Right renal cortex interstitium (tissue), 3 donors: ENCODE measurements at regions not wholly inside any gene's neighbourhood (a gene's known extent, or its start where the extent isn't known, plus 50 kb on each side); places are given as distances from the start of the nearest gene placed in this dataset.
"Not testable (repeated sequence)": the region's sequence is repeated elsewhere in the genome, so short reads cannot be mapped to it uniquely, and the experiment has no call there.

Experiments used
- DNase-seq, 3 donors: peaks; one replicate each; pipeline ENCODE4 v3.0.0-alpha.2; 2013; ENCODE audit warnings: low read depth in 3 of 3, low spot score in 2 of 3

DNA sequence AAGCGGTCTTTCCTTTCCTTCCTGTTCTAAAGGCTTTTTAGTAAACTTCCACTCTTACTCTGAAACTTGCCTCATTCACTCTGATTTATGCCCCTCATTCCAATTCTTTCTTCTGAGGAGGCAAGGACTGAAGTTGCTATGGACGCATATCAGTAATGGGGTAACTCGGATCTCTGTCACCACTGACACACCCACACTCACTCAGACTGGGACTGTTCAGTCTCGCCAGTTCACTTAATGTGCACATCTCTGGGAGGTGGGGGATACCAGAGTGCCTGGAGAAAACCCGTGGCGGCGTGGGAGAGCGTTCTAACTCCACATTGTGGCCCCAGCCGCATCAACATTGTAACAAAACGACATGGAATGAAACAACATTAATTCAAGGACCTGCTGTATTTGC, 1139.3 kb upstream of the CELF2 start:
- no peak for DNase-seq

DNA sequence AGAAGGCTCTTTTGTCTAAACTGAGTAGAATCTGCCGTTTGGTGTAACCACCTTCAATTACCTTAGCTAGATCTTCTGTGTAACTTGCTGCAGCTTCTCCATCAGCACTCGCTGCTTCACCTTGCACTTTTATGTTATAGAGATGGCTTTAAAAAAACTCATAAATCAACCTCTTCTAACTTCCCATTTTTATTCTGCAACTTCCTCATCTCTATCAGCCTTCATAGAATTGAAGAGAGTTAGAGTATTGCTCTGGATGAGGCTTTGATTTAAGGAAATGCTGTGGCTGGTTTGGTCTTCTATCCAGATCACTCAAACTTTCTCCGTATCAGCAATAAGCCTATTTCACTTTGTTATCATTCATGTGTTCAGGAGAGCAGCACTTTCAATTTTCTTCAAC, 1131.9 kb upstream of the CELF2 start:
- no peak for DNase-seq

DNA sequence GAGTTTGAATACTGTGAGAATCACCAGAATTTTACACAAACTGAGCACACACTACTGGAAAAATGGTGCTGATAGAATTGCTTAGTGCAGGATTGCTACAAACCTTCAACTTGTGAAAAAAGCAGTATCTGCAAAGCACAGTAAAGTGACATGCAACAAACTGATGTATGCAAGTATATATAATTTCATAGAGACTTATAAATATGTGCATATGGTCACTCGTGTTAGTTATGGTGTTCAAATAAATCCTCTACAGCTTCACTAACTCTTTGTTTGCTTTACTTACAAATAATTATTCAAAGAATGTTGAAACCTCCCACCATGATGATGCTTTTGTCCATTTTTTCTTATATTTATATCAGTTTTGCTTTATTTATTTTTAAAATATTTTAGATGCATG, 1130.9 kb upstream of the CELF2 start:
- no peak for DNase-seq

DNA sequence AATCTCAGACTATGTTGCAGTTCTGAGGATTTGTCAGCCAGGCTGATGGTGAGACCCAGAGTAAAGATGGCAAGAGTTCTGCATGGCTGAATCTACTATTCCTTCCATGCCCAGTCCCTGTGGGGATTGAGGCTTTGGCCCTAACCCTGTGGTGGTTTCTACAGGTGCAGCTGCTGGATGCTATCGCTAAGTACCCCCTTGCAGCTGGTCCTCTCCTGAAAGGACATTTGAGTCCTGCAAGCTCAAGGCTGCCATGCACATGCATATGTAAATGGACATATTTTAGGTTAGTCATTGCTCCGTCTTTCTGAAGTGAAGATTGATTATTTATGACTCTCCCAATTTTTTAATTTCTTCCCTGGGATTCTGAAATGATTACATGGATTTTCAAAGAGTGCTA, 1122.2 kb upstream of the CELF2 start:
- no peak for DNase-seq

DNA sequence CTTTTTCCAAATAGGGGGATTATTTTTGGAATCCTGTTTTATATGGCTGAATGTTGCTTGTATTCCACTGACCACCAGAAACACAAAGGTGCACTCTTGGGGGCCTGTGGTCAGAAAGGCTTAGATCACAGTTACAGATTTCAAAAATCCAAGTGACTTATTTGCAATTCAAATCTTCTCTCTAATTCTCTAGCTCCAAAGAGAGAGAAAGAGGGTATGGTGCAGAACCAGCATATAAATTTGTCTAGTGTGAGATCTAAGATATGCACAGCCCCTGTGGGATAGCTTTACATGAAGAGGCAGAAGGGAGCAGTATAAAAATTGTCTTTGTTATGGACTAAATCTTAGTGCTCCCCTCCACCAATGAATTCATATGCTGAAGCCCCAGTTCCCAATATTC, 1121.7 kb upstream of the CELF2 start:
- no peak for DNase-seq

DNA sequence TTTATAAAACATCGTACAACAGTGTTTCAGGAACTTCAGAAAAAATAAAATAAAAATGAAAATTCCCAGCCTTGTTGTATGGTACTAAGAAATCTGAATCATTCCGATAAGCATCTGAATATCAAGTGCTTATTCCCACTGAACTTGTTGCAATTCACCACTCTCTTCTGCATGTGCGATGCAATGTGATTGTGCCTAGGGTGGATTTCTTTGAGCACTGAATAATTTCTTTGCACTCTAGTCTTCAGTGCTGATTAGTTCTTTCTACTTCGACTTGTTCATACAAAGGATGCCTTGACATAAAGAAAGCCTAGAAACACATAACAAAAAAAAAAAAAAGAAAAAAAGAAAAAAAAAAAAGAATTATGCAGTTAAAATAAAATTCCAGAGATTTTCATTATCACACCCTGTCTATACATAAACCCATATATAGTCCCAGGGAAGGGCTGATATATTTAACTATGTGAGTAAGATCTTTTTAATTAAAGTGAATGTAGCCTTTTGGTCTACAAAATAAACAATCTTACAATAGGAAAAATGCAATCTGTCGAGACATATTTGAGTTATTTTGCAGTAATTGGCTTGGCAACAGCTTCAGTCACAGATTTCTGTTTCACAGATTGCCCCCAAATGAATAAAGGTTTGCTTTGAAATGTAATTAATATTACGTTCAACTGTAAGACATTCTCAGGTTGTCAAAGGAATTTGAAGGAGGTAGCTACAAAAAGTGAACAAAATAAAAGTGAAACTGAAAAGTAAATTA, 1118.9 kb upstream of the CELF2 start:
- no peak for DNase-seq

DNA sequence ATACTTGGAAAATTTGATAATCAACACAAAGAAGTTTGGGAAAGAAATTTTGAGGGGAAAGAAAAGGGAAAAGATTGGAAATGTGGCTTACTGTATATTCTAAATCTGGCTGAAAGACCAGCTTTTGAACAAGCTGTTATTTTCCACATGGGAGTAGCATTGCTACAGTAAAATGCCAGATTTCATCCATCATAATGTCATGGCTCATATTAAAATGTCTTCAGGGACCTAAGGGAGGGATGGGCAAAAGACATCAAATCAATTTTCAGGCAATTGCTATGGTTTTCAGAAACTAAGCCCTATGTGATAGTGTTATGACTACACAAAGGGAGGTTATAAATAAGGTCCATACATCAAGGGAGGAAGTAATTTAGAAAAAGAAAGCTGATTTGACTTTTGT, 1116.9 kb upstream of the CELF2 start:
- peak in 2 of 3 donors; percentile 5 to 10 for DNase-seq

DNA sequence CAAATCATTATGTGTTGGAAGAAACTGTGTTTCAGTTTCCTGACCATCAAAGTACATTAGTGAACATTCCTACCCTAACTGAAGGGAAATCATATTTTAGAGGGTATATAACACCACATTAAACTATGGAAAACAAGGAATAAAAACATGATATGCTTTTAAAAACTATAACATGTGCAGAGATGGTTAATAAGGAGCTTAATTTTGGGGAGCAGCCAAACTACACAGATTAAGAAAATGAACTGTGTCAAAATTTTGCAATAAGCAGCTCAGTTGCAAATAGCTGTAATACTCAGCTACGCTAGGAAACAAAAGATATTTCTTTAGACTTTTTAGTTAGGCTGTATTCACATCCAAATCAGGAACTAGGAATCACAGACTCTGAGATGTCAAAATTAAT, 1115.7 kb upstream of the CELF2 start:
- no peak for DNase-seq

DNA sequence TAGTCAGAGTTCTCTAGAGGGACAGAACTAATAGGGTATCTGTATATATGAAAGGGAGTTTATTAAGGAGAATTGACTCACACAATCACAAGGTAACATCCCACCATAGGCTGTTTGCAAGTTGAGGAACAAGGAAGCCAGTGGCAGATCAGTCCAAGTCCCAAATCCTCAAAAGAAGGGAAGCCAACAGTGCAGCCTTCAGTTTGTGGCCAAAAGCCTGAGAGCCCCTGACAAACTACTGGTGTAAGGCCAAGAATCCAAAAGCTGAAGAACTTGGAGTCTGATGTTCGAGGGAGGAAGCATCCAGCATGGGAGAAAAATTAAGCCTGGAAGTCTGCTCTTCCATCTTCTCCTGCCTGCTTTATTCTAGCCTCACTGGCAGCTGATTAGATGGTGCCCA, 1107.2 kb upstream of the CELF2 start:
- DNase-seq, result no peak

DNA sequence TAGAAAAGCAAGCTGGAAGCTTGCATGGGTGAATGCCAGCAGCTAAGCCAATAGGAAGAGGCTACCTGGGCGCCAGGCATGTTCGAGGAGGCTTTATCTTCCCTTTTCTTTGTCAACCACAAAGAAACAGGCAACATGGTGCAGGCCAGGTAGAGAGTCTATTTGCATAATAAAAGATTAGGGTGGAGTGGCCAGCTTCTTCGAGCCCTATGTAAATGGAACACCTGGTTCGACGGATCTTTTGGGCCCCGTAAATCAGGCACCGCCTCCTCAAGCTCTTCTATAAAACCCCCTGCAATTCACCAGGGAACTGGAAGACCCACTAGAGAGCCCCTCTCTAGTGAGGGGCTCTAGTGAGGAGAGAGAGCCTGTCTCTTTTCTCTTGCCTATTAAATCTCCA, 1106.2 kb upstream of the CELF2 start:
- no peak for DNase-seq

DNA sequence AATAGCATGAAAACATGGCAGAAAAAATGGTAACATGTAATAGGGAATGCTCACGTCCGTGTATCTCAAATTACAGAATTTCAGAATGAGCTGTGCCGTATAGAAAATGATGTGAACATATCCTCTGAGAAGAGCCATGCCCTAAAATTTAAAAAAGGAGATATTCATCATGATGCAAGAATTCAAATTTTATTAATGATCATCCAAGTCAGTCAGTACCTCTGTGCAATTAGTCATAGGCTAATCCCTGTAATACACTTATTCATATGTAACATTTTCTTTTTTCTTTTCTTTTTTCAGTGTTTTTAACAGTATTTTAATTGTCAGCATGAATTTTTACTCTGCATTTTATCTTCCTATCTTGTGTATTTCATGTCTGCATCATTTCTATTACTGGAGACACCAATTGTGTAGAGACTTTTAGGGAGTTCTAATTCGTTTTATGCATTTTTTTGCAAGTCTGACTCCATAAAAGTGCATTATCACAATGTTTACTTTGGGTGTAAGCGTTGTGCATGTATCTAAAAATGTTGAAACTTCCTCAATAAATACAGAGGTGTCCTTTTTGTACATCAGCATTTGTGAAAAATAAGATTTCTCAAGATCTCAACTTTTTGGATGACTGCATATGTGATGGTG, 1103.7 kb upstream of the CELF2 start:
- no peak for DNase-seq

DNA sequence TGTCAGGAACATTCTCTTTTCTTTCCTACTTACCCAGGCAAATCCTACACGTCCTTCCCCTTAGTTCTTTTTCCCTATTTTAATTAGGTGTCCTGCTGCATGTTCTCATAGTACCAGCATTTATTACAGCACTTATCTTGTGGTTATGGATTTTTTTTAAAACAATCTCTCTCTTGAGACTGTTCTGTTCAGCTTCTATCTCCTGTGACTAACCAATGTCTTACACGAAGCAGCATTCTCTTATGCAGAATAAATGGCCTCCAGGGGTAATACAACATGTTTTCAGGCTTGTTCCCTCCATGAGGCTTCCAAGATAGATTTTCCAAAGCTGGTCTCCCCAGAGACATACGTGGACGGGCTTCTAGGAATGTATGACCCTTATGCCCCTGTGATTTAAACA, 1096.1 kb upstream of the CELF2 start:
- no peak for DNase-seq

DNA sequence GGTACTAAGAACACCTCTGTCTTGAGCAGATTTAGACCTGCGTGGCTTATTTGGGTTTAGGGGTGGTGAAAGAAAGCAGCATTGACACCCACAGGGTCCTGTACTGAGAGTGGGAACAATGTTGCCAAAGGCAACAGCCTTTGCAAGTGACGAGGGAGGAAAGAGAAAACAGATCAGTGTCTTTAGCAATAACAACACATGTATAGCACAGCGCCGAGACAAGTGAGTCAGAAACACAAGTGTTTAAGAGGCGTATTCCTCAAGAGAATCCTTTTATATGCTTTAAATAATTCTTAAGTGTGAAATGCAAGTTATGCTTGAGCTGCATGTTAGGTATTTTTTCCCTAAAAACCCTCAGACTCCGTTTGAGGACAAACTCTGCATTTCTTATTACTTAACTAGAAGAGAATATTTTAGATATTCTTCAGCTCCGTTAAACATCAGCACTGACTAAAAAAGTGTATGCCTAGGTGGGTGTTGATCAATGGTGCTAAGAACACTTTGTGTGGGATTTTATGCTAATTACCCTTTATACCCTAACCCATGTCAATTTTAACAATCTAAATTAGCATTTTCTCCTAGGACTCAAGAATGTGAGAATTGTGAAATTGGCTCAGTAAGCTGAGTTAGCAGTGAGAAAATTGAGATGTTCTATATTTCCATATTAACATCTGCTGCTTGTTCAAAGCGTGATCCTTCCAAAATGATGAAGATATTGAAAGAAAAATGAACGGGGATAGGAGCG, 1095.4 kb upstream of the CELF2 start:
- no peak for DNase-seq

DNA sequence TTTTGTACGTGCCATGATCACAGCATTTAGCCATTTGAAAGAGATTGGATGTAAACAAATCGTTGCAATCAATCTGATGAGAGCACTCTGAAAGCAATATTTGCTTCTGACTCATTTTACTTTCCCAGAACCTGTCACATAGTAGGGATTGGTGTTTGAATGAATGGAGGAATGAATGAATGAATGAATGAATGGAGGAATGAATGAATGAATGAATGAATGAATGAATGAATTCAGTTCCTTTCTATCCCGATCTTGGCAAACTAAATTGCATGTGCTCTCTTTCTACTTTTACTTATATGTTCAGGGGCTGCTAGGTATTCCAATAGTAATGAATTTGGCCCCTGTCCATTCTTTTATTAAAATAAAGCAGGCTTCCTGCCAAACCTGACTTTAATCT, 1091.7 kb upstream of the CELF2 start:
- DNase-seq, result no peak

DNA sequence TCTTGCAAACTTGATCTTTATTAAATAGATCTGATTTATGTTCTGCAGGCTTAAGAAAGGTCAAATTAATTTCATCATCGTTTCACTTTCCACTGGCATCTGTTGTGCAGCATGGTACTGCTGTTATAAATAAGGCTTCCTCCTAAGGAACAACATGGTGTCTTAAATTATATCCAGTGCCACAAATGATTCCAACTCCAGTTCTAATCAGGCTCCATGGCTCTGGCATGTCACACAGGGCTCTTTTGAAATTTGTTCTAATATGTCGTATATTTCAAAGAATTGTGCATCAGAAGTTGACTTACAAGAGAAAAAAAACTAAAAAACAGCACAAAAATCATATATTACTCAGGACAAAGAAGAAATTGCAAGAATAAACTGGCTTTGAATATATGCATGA, 1090.8 kb upstream of the CELF2 start:
- no peak for DNase-seq

DNA sequence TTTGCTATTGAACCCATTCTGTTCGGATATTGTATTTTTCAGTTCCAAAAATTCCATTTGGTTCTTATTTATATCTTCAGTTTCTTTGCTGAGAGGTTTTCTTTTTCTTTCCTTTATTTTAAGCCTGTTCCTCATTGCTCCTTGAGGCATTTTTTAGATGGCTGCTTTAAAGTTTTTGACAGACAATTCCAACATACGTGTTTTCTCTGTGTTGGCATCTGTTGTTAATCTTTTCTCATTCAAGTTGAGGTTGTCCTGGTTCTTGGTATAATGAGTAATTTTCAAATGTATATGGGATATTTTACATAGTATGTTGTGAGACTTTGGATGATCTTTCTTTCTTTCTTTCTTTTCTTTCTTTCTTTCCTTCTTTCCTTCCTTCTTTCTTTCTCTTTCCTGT, 1078.0 kb upstream of the CELF2 start:
- no peak for DNase-seq

DNA sequence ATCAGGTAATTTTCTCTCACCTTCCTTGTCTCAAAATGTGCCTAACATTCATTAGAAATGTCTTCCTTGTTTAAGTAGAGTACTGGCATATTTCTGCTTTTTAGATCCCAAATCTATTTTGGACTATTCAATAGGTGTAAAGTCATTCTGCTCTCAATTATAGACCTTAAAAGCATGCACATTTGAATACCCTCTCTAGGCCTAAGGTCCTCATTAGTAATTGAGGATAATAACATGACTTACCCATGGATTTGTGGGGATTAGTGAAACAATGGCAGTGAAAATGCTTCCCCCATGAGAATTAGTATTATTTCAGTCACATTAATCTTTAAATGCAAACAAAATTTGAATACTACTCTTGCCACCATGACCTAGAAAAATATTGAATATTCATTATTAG, 1073.0 kb upstream of the CELF2 start:
- no peak for DNase-seq

DNA sequence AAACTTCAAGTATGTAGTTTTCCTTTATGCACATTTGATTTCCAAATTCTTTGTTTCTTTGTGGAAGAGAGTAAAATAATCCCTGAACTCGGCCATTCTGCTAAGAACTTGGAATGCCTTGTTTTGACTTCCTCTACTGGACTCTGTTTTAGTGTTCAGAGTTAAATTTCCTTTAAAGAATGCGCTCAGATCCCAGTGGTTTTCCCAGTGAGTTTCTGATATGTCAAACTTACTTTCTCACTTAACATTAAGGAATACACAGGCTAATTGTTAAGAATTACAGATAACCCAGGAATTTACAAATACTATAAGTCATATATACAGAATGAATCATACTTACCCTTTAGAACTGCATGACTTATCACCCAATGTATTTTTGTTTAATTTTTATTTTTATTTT, 1067.6 kb upstream of the CELF2 start:
- no peak for DNase-seq

DNA sequence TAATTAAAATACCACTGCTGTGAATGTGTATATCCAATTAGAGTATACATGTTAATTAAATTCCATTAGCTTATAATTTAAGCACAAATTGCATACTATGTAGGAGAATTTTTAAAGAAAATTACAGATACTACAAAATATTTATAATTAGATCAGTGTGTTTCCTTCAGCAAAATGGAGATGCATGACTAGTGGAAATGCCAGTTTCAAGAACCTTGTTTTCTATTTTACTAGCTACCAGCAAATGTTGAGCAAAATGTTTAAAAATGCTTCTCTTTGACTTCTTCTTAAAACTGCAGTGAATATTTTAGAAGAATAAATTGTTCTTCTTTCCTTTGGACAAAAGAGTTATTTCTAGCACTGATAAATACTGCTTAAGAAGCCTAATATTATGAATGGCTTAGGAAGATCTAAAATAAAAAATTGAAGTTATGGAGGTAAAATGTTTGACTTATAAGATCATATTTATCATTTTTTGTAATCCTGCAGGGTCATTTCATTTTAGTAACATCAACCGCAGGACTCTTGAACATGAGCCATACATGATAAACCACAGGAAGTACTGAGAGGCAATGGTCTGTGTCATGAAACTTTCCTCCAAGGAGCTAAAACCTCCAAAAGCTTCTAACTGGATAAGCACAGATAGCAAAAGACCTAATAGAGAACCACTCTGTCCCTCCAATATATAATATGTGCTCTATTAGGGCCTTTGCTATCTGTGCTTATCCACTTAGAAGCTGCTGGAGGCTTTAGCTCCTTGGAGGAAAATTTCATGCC, 1066.0 kb upstream of the CELF2 start:
- DNase-seq, result no peak

DNA sequence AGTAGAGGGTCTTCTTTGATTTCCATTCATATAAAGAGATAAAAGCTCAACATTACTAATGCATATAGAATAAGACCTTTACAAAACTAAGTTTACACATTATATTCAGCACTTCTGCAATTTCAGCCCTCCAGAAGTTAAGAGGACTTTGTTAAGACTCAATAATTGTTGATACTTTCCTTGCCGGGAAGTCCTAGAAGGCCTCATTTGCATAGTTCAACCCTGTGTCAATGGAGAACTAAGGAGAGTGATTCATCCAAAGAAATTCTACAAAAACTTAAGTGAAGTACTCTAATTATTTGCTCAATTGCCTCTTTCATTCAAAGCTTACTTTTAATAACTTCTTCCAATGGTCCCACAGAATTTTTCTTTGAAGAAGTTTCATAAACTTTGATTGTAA, 1060.3 kb upstream of the CELF2 start:
- no peak for DNase-seq

DNA sequence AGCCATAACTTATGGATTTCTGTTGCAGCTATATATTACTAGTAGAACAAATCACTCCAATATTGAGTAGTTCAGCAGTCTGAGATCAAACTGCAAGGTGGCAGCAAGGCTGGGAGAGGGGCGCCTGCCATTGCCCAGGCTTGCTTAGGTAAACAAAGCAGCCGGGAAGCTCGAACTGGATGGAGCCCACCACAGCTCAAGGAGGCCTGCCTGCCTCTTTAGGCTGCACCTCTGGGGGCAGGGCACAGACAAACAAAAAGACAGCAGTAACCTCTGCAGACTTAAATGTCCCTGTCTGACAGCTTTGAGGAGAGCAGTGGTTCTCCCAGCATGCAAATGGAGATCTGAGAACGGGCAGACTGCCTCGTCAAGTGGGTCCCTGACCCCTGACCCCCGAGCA, 1059.8 kb upstream of the CELF2 start:
- not testable (repeated sequence) for DNase-seq
